Panc1 (cell line): ENCODE measurements at regions not wholly inside any gene's neighbourhood (a gene's known extent, or its start where the extent isn't known, plus 50 kb on each side); places are given as distances from the start of the nearest gene placed in this dataset.

ENCODE experiments used
- ATAC-seq: fragments of 200-7000 bp; cut with Tn5 transposase; 2 replicates; pipeline ENCODE4 v1.9.1; 2020; ENCODE audit warnings: mild to moderate bottlenecking, moderate library complexity
- BruUV-seq: library from RNA; stranded (reverse); fragments of 400-500 nt; replicated peaks from 2 replicates; lab custom pipeline; 2021; lab: Mats Ljungman, UMichigan
- CTCF ChIA-PET: fragments of 300-600 bp; sonication (Branson Sonifier 250); formaldehyde crosslinking; loops from one replicate; lab custom pipeline; 2022; ENCODE audit warnings: antibody characterized with exemption; lab: Charles Lee
- POLR2A ChIA-PET: fragments of 300-600 bp; sonication (Branson Sonifier 250); formaldehyde crosslinking; loops from one replicate; lab custom pipeline; 2022; ENCODE audit warnings: antibody characterized with exemption; lab: Charles Lee
- DNase-seq: peaks from one replicate; pipeline ENCODE4 v3.0.0-alpha.2; 2010; ENCODE audit warnings: low read depth, low spot score
- H3K27ac ChIP-seq: 2 replicates; pipeline ENCODE4 v1.5.1; 2011; ENCODE audit warnings: mild to moderate bottlenecking, low read length, inconsistent platforms
- H3K27me3 ChIP-seq: fragments of 200-500 bp; sonication (Bioruptor generic); 2 replicates; pipeline ENCODE4 v1.6.0; 2014; ENCODE audit warnings: low read length, inconsistent platforms; ENCODE audit not compliant: control insufficient read depth, insufficient read depth
- H3K36me3 ChIP-seq: fragments of 200-500 bp; sonication (Bioruptor generic); 2 replicates; pipeline ENCODE4 v1.5.1; 2014; ENCODE audit warnings: inconsistent platforms, mild to moderate bottlenecking, low read length, moderate library complexity; ENCODE audit not compliant: control insufficient read depth, insufficient read depth
- H3K4me1 ChIP-seq: 2 replicates; pipeline ENCODE4 v1.5.1; 2011; ENCODE audit warnings: inconsistent platforms, mild to moderate bottlenecking, low read length, moderate library complexity; ENCODE audit not compliant: control insufficient read depth, insufficient read depth
- H3K4me3 ChIP-seq, 2 experiments: 2 replicates each; pipeline ENCODE4 v1.5.1; 2011 to 2012; ENCODE audit warnings: low read depth in 2 of 2, low read length in 2 of 2, mild to moderate bottlenecking in 2 of 2, inconsistent platforms in 1 of 2, moderate library complexity in 1 of 2
- H3K9me3 ChIP-seq: fragments of 200-500 bp; sonication (Bioruptor generic); 2 replicates; pipeline ENCODE4 v1.5.1; 2014; ENCODE audit warnings: low read depth, mild to moderate bottlenecking, inconsistent platforms, low read length, moderate library complexity; ENCODE audit not compliant: control insufficient read depth, insufficient read depth
- POLR2AphosphoS5 ChIP-seq: IDR thresholded peaks from 2 replicates; pipeline ENCODE4 v1.6.1; 2012; ENCODE audit warnings: mild to moderate bottlenecking, low read depth, low read length, moderate library complexity
- SIN3A ChIP-seq: IDR thresholded peaks from 2 replicates; pipeline ENCODE4 v1.6.1; 2012; ENCODE audit warnings: low read depth, mild to moderate bottlenecking, low read length, moderate library complexity, borderline replicate concordance; ENCODE audit not compliant: insufficient read depth
- TCF7L2 ChIP-seq: IDR thresholded peaks from 2 replicates; pipeline ENCODE4 v1.6.1; 2011; ENCODE audit warnings: mild to moderate bottlenecking, low read depth, low read length, inconsistent platforms
- in situ Hi-C: cut with HindIII; loops from 2 replicates; pipeline ENCODE4 v1.10.0; 2016; ENCODE audit warnings: low sequenced_read_pairs, low pct_unique_long_range_greater_than_20kb
- intact Hi-C: fragments of 100-400 bp; cut with micrococcal nuclease; formaldehyde crosslinking; loops from one replicate; pipeline ENCODE4 v1.10.0; 2022; ENCODE audit not compliant: unreplicated experiment
- TF ChIP-seq, protein P1 (sequence below): fragments of 450-650 bp; IDR thresholded peaks from 2 replicates; pipeline ENCODE4 v1.5.1; 2017; ENCODE audit warnings: mild to moderate bottlenecking
- TF ChIP-seq, protein P2 (sequence below), 2 experiments: IDR thresholded peaks; 2 replicates each; pipeline ENCODE4 v1.6.1; 2011 to 2012; ENCODE audit warnings: low read depth in 2 of 2, control low read depth in 1 of 2, low read length in 1 of 2, mild to moderate bottlenecking in 1 of 2, moderate library complexity in 1 of 2; ENCODE audit not compliant: insufficient read depth in 1 of 2

DNA sequence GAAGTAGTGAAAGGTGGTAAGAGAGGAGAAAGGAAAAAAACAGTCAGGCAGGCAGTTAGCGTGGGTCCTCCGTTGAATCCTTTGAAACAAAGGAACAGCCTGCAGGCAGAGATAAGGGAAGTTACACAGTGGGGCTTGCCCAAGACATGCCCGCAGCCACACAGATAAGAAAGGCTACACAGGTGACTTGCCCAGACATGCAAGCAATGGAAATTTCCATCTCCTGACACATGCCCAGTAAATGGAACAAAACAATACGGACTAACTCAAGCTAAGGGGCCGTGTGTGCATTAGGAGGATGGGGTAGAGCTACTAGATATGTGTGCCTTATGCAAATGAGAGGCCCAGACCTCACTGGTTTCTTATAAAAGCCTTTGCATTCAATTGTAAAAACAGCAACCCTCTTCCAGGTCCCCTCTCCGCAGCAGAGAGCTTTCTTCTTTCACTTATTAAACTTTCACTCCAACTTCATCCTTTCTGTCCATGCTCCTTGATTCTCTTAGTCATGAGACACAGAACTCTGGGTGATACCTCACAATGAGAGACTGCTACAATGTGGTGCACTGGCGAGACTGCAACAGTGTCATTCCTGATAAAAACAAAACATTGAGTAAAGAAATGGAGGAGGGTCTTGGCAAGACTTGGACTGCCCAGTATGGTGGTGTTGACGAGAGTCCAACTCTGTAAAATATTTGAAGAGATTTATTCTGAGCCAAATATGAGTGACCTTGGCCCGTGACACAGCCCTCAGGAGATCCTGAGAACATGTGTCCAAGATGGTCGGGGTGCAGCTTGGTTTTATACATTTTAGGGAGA lies 997.4 kb upstream of the PRKX start:
- DNase-seq (no peak), ATAC-seq (no peak)
- POLR2A ChIA-PET, result no interaction called here
- Histone ChIP-seq H3K36me3 (no peaks in the 10 kb centered on the region), H3K9me3 (no peaks in the 10 kb centered on the region), H3K27ac (no peak overlapping the region), H3K4me3 (no peak overlapping the region), H3K27me3 (no peaks in the 10 kb centered on the region), H3K4me1 (no peaks in the 10 kb centered on the region)
- TF ChIP-seq, protein P1, sequence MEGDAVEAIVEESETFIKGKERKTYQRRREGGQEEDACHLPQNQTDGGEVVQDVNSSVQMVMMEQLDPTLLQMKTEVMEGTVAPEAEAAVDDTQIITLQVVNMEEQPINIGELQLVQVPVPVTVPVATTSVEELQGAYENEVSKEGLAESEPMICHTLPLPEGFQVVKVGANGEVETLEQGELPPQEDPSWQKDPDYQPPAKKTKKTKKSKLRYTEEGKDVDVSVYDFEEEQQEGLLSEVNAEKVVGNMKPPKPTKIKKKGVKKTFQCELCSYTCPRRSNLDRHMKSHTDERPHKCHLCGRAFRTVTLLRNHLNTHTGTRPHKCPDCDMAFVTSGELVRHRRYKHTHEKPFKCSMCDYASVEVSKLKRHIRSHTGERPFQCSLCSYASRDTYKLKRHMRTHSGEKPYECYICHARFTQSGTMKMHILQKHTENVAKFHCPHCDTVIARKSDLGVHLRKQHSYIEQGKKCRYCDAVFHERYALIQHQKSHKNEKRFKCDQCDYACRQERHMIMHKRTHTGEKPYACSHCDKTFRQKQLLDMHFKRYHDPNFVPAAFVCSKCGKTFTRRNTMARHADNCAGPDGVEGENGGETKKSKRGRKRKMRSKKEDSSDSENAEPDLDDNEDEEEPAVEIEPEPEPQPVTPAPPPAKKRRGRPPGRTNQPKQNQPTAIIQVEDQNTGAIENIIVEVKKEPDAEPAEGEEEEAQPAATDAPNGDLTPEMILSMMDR, result no peak
- TF ChIP-seq TCF7L2 (no peak), SIN3A (no peak), POLR2AphosphoS5 (no peak)
- TF ChIP-seq, protein P2, sequence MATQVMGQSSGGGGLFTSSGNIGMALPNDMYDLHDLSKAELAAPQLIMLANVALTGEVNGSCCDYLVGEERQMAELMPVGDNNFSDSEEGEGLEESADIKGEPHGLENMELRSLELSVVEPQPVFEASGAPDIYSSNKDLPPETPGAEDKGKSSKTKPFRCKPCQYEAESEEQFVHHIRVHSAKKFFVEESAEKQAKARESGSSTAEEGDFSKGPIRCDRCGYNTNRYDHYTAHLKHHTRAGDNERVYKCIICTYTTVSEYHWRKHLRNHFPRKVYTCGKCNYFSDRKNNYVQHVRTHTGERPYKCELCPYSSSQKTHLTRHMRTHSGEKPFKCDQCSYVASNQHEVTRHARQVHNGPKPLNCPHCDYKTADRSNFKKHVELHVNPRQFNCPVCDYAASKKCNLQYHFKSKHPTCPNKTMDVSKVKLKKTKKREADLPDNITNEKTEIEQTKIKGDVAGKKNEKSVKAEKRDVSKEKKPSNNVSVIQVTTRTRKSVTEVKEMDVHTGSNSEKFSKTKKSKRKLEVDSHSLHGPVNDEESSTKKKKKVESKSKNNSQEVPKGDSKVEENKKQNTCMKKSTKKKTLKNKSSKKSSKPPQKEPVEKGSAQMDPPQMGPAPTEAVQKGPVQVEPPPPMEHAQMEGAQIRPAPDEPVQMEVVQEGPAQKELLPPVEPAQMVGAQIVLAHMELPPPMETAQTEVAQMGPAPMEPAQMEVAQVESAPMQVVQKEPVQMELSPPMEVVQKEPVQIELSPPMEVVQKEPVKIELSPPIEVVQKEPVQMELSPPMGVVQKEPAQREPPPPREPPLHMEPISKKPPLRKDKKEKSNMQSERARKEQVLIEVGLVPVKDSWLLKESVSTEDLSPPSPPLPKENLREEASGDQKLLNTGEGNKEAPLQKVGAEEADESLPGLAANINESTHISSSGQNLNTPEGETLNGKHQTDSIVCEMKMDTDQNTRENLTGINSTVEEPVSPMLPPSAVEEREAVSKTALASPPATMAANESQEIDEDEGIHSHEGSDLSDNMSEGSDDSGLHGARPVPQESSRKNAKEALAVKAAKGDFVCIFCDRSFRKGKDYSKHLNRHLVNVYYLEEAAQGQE (IDR thresholded peaks at IDR 0.05; ENCODE audit: insufficient read depth in 1 of 2, low read depth in 2 of 2, low read length in 1 of 2), result no peak
- intact Hi-C loops, result no loop called here
- CTCF ChIA-PET, result no interaction called here
- no TSS peak for BruUV-seq
- in situ Hi-C loops, result no loop called here

DNA sequence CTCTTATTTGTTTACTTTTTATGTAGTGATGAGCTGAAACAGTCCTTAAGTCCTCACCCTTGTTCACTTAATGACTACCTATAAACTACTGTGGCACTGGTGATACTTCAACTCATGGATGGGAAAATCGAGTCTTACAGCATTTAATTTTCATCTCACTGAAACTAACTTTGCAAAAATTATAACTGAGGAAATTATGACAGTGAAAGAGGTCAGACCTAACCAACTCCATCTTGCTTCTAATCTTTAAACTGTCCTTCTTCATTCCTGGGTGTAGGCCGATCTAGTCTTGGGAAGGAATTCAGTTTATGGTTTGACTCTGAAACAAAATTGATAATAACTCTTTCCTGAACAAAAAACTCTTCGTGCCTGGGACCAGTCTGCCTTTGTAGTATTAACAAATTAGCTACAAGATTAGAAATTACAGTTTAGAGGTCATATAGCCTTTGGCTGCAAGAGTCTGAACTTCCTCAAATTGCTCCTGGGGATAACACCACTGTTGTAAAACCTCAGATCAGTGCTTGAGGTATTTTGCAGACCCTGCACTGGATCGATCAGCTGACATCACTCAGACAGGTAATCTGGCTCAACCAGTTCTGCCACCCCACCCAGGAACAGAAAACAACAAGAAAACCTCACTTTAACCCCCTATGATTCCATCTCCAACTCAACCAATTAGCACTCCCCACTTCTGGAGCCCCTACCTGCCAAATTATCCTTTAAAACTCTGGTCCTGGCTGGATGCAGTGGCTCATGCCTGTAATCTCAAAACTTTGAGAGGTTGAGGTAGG lies 995.7 kb upstream of the PRKX start:
- no peak for ATAC-seq

More for the DNA sequence above, 995.7 kb upstream of the PRKX start:
- no peaks in the 10 kb centered on the region for H3K27me3 ChIP-seq
- in situ Hi-C loops, result no loop called here
- no peaks in the 10 kb centered on the region for H3K4me1 ChIP-seq
- ChIA-PET POLR2A (no interaction called here), CTCF (no interaction called here)
- intact Hi-C loops, result no loop called here
- no peak for DNase-seq
- TF ChIP-seq TCF7L2 (no peak), SIN3A (no peak), POLR2AphosphoS5 (no peak)
- TF ChIP-seq, protein P2 (IDR thresholded peaks at IDR 0.05; ENCODE audit: insufficient read depth in 1 of 2, low read depth in 2 of 2, low read length in 1 of 2), result no peak
- TF ChIP-seq, protein P1, result no peak
- H3K4me3 ChIP-seq, result no peak overlapping the region
- BruUV-seq, result no TSS peak
- no peaks in the 10 kb centered on the region for H3K9me3 ChIP-seq
- no peaks in the 10 kb centered on the region for H3K36me3 ChIP-seq
- no peak overlapping the region for H3K27ac ChIP-seq
